ENCODE measurements at regions not wholly inside any gene's neighbourhood (a gene's known extent, or its start where the extent isn't known, plus 50 kb on each side); places are given as distances from the start of the nearest gene placed in this dataset.

DNA sequence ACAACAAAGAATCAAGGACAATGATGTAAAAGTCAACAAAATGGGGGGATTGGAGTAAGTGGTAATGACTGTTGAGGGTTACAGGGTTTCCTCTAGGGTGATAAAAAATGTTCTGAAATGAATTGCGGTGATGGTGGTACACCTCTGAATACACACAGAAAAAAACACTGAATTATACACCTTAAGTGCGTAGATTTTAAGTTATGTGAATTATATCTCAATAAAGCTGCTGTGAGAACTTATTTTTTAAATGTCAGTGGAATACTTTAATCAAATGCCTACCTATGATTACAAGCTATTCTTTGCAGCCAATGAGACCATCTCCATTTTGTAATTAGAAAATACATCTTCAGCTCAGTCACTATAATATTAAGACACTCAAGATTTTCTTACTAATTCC is 53.5 kb downstream of the ZNF608 start:
- no peak for DNase-seq
- H3K27me3 Mint-ChIP-seq (ENCODE audit: low read depth in 3 of 3), result peaks cover 2 to 5% (median 4%) of the 10 kb centered on the region in 3 donors
- no peaks in the 10 kb centered on the region for H3K36me3 Mint-ChIP-seq
- H3K9me3 Mint-ChIP-seq, result no peaks in the 10 kb centered on the region
- no peak overlapping the region for H3K27ac Mint-ChIP-seq
- no peaks in the 10 kb centered on the region for H3K4me1 Mint-ChIP-seq
- no peak overlapping the region for H3K4me3 Mint-ChIP-seq

DNA sequence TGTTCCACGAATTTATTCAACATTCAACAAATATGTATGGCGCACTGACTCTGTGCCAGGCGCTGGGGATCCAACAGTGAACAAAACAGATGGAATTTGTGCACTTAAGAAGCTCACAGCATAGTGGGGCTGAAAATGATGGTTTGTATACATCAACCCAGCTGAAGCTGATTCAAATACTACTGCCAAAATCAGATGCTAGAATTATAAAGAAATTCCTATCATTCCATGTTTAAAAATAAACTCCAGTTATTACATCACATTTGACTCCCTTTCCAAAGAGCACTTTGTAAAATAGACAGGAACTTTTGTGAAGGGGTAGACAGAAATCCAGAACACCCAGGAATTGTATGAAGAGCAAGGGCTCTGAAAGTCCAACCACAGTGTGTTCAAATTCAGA is 54.1 kb downstream of the ZNF608 start:
- no peaks in the 10 kb centered on the region for H3K4me1 Mint-ChIP-seq
- peaks cover 2 to 5% (median 2%) of the 10 kb centered on the region in 3 donors for H3K27me3 Mint-ChIP-seq (ENCODE audit: low read depth in 3 of 3)
- no peak overlapping the region for H3K4me3 Mint-ChIP-seq
- no peaks in the 10 kb centered on the region for H3K9me3 Mint-ChIP-seq
- no peaks in the 10 kb centered on the region for H3K36me3 Mint-ChIP-seq
- DNase-seq, result no peak
- no peak overlapping the region for H3K27ac Mint-ChIP-seq

DNA sequence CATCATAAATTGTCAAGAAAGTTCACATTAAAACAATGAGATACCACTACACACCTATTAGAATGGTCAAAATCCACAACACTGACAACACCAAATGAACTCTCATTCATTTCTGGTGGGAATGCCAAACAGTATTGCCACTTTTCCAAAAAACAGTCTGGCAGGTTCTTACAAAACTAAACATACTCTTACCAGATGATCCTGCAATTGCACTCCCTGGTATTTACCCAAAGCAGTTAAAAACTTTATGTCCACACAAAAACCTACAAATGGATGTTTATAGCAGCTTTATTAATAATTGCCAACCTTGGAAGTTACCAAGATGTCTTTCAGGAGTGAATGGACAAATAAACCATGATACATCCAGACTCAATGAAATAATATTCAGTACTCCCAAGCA is 56.8 kb downstream of the ZNF608 start:
- no peaks in the 10 kb centered on the region for H3K9me3 Mint-ChIP-seq
- no peak for DNase-seq
- no peak overlapping the region for H3K27ac Mint-ChIP-seq
- H3K4me3 Mint-ChIP-seq, result no peak overlapping the region
- no peaks in the 10 kb centered on the region for H3K4me1 Mint-ChIP-seq
- no peaks in the 10 kb centered on the region for H3K36me3 Mint-ChIP-seq
- peaks cover 2% of the 10 kb centered on the region in 3 donors for H3K27me3 Mint-ChIP-seq (ENCODE audit: low read depth in 3 of 3)

DNA sequence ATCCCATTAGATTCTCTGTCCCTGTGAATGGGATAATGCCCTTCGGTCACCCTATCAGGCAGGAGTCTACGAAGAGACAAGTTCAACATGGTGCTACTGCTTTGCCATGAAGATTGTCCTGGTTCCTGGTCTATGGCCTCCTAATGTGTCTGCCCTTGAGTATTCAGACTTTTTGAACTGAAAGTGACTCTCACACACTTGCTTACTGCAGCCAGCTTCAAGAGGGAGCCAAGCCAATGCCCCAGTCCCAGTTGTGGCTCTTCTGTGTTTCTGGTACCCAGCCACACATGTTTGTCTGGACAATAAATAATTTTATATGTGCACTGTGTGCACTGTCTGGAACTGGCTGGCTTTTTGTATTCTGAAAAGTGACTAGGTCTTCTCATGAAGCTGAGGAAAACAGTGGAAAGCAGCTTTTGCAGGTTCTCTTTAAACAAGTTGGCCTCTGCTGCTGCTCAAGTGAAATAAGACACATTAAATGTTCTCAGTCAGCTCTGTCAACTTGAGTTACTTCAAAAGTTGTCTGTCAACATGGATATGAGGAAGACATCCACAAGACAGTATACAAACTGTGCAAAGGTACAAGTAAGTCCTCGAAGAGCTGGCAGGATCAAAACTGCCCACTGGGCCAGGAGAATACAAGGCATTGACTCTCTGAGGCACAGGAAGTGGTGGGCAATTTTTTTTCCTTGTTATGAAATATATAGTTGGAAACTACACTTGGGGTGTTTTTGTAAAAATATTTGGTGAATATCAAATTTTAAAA is 60.0 kb downstream of the ZNF608 start:
- Mint-ChIP-seq H3K27me3 (ENCODE audit: low read depth in 3 of 3) (peaks cover 0 to 8% (median 4%) of the 10 kb centered on the region in 3 donors), H3K36me3 (no peaks in the 10 kb centered on the region), H3K27ac (no peak overlapping the region), H3K9me3 (no peaks in the 10 kb centered on the region), H3K4me3 (no peak overlapping the region), H3K4me1 (no peaks in the 10 kb centered on the region)
- DNase-seq, result no peak

DNA sequence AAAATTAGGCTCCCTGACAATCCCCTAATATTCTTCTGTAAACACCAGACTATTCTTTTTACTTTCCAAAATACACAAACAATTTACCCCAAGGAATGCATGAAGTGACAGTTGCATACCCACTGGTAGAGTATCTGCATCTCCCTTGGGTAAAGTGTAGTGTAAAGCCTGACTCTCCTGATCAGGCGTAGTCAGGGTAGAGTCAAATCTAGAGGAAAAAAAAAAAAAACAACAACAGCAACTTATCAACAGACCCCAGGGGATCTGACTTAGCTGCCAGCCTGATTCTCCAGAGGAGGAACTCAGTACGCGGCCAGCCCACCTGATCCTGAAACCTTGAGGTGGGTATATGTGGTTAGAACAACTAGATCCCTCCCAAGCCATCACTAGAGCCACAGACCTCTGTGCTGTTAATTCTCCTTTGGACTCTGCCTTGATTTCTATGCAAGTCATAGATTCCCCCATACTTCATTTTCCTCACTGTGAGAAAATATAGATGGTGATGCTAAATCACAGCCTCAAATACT is 61.0 kb downstream of the ZNF608 start:
- no peak for DNase-seq
- Mint-ChIP-seq H3K9me3 (no peaks in the 10 kb centered on the region), H3K36me3 (no peaks in the 10 kb centered on the region), H3K27me3 (ENCODE audit: low read depth in 3 of 3) (peaks cover 0 to 8% (median 3%) of the 10 kb centered on the region in 3 donors), H3K4me1 (no peaks in the 10 kb centered on the region), H3K4me3 (no peak overlapping the region), H3K27ac (no peak overlapping the region)

DNA sequence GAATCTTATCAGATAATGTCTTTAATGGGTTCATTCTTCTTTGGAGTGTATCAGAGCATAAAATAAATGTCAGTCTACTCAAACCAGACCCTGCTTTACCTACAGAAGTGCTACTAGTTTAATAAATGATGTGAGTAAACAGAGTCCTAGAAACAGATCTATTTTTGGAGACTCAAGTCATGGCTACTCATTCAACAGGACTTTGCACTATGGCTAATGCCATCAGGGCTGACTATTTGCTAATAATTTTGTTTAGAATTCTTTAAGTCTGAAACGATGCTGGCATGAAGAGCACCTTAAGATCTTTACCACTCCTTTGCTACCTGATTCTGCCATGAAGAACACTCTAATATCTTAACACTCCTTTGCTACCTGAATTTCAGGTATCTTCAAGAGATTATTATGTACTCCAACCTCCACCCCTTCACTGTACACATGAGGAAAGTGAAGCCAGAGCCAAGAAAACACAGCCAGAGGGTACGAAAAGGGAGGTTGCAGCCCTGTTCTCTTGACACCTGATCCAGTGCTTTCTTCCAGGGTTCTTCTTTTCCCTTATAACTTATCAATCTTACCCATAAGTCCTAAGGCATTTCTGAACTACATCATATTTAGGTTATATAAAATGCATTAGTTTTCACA is 62.4 kb downstream of the ZNF608 start:
- Mint-ChIP-seq H3K9me3 (no peaks in the 10 kb centered on the region), H3K36me3 (no peaks in the 10 kb centered on the region), H3K27me3 (ENCODE audit: low read depth in 3 of 3) (peaks cover 2 to 8% (median 2%) of the 10 kb centered on the region in 3 donors), H3K4me1 (no peaks in the 10 kb centered on the region), H3K27ac (no peak overlapping the region), H3K4me3 (no peak overlapping the region)
- DNase-seq, result no peak

DNA sequence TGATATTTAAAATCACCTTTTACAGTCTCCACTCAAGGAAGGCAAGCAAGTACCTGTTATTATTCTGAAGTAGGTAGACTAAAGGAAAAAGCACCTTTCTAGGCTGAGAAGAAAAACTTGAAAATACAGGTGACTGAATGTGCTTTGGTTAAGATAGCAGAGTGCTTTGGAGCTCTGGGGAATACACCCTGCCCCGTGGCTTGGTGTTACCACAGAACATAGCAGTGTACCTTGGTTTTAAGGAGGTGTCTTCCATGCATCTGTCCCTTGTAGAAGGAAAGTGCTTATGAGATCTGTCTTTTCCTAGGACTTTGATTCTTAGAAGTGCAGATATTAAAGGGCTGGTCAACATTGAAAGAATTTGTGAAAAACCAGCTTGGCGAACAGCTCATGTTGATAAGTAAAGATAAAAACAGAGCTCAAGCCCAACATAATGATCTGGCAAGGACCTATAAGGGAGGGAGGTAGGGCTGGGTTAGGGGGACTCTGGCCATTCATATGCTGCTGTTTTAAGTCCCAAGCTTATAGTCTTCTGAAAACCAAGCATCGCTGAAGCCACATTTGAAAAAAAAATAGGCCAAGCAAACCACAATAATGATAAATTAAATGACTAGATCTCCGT is 66.8 kb downstream of the ZNF608 start:
- peaks cover 4 to 12% (median 9%) of the 10 kb centered on the region in 3 donors for H3K27me3 Mint-ChIP-seq (ENCODE audit: low read depth in 3 of 3)
- no peaks in the 10 kb centered on the region for H3K4me1 Mint-ChIP-seq
- H3K36me3 Mint-ChIP-seq, result no peaks in the 10 kb centered on the region
- H3K4me3 Mint-ChIP-seq, result no peak overlapping the region
- H3K27ac Mint-ChIP-seq, result no peak overlapping the region
- no peak for DNase-seq
- no peaks in the 10 kb centered on the region for H3K9me3 Mint-ChIP-seq

DNA sequence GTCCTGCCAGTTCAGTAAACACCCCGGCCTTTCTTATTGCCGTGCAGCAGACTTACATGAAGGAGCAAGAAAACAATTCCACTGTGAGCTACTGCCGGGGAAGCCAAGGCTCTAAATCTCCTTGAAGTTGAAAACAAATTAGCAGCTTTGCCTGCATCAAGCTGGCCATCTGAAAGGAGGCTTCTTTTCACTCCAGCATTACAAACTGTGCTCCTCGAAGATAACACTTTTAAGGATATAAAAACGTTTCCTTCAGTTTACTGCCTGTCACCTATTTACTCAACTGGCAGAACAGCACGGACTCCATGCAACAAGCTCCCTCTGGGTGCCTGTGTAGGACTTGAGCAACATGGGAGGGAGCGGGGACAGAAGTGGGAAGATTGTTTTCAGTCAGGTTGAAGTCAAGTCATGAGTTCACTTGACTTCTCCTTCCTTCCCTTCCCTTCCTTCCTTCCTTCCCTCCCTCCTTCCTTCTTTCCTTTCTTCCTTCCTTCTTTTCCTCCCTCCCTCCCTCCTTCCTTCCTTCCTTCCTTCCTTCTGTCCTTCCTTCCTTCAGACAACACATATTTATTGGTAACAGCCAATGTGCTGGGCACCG is 67.4 kb downstream of the ZNF608 start:
- H3K9me3 Mint-ChIP-seq, result no peaks in the 10 kb centered on the region
- no peak for DNase-seq
- H3K4me3 Mint-ChIP-seq, result no peak overlapping the region
- no peaks in the 10 kb centered on the region for H3K4me1 Mint-ChIP-seq
- no peak overlapping the region for H3K27ac Mint-ChIP-seq
- no peaks in the 10 kb centered on the region for H3K36me3 Mint-ChIP-seq
- peaks cover 4 to 12% (median 9%) of the 10 kb centered on the region in 3 donors for H3K27me3 Mint-ChIP-seq (ENCODE audit: low read depth in 3 of 3)

DNA sequence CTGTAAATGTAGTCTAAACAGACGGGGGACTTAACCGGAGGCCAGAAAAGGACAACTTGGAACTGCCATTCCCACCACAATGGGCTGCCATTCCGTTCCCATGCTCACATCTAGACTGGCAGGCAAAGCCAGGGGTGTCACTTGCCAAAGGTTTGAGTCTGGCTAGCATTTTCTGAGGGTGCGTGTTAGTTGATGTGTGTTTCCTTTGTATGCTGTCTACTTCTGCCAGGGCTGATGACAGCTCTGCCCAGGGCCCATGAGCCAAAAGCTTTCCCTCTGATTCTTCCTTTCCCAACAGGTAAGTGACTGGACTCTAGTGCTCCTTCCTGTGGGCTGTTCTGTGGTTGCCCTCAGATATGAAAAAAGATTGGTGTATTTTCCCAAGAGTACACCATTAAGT is 68.0 kb downstream of the ZNF608 start:
- no peak for DNase-seq
- peaks cover 4 to 12% (median 9%) of the 10 kb centered on the region in 3 donors for H3K27me3 Mint-ChIP-seq (ENCODE audit: low read depth in 3 of 3)
- H3K36me3 Mint-ChIP-seq, result no peaks in the 10 kb centered on the region
- H3K4me3 Mint-ChIP-seq, result no peak overlapping the region
- H3K4me1 Mint-ChIP-seq, result no peaks in the 10 kb centered on the region
- no peaks in the 10 kb centered on the region for H3K9me3 Mint-ChIP-seq
- no peak overlapping the region for H3K27ac Mint-ChIP-seq

DNA sequence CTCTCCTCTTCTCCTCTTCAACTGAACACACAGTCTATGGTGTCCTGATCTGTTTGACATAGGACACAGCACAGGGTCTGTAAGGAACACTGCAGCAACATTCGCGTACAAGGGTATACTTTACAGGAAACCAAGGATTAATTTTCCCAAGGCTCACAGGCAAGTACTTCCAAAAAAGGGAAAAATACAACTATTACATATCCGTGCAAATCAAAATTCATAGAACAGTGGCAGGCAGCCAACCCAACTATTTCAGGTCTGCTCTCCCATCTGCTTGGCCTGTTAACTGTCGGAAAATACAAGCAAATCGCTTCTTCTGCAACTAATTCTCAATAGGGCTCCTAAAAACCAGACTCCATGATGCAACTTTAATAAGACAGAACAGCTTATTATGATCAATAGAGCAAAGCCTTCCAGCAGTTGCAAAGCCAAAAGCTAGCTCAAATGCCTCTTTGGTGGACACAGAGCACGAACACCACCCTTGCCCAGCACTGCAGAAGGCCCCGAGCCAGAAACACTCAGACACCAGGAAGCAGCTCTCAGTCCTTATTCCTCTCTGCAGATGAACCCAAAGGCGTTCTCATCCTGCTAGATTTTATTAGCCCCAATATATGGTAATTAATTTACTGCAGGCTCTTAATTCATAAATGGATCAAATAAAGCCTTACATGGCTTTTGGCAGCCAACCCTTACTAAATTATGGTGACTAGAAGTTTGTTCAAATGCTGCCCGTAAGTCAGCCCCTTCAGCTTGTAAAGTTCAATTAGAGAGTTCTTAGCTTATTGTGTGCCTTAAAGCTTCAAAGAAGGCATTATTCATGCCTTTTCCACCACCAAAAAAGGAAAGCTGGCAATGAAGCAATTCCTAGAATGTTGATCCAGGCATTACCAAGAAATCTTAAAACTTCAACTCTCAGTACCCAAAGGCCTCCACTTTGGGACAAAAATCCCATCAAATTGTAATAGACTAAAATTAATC is 68.8 kb downstream of the ZNF608 start:
- Mint-ChIP-seq H3K4me1 (no peaks in the 10 kb centered on the region), H3K9me3 (no peaks in the 10 kb centered on the region), H3K27me3 (ENCODE audit: low read depth in 3 of 3) (peaks cover 4 to 12% (median 8%) of the 10 kb centered on the region in 3 donors), H3K36me3 (no peaks in the 10 kb centered on the region), H3K27ac (no peak overlapping the region), H3K4me3 (no peak overlapping the region)
- DNase-seq, result no peak

DNA sequence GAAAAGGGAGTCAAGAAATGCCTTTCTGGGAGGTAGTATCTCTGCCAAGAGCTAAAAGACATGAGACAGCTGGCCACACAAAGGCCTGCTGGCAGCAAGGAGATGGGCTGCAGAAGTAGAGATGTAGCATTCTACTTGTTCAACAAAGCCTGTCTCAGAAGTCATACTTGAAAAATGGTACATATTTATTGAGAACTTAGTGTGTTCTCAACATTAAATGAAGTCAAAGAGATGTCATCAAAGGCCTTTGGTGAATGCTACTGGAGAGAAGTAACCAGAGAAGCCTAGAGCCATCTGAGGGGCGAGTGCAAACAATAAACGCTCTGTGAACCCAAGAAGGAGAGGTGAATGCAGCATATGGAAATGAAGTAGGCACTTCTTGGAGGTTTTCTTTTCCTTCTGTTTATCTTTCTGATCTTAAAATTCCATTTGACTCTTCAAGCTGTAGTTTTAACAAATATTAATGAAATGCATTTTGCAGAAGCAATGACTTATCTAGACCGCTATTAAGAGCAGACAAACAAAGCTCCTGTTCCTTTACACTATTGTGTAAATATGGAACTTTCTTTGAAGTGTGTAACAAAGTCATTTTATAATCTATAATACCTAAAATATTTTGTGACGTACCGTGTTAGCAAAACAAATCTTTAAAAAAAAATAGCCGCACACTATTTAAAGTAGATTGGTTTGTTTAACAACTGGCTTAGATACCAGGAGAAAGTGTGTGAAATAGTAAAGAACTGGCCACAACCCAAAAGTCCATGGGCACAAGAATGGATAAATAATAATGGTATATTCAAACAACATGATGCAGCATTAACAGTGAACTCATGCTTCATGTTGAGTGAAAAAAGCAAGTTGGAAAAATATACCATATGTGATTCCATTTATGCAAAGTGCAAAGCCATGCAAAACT is 70.2 kb downstream of the ZNF608 start:
- Mint-ChIP-seq H3K4me1 (no peaks in the 10 kb centered on the region), H3K27ac (no peak overlapping the region), H3K27me3 (ENCODE audit: low read depth in 3 of 3) (peaks cover 2 to 13% (median 6%) of the 10 kb centered on the region in 3 donors), H3K9me3 (no peaks in the 10 kb centered on the region), H3K36me3 (no peaks in the 10 kb centered on the region), H3K4me3 (no peak overlapping the region)
- DNase-seq, result no peak

DNA sequence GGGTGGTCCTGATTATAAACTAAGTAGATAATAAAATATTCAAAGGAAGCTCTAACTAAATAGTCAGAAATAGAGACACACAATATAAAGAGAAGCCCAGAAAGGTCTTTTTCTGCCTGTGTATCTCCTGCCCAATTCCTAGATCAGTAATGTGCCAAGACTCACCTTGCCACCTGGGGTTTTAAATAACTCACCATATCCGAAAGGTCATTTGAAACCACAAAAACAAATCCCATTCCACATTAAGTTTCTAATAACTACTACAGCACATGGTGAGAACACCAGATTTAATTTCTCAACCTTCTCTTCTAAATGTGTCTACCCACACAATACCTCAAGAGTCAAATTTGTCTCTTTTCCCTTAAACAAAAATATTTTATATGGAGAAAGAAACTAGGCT is 75.2 kb downstream of the ZNF608 start:
- no peak overlapping the region for H3K27ac Mint-ChIP-seq
- H3K36me3 Mint-ChIP-seq, result peaks cover 0 to 3% (median 0%) of the 10 kb centered on the region in 3 donors
- peaks cover 4 to 5% (median 4%) of the 10 kb centered on the region in 3 donors for H3K27me3 Mint-ChIP-seq (ENCODE audit: low read depth in 3 of 3)
- H3K9me3 Mint-ChIP-seq, result no peaks in the 10 kb centered on the region
- DNase-seq, result no peak
- no peak overlapping the region for H3K4me3 Mint-ChIP-seq
- no peaks in the 10 kb centered on the region for H3K4me1 Mint-ChIP-seq

All from immature natural killer cell (primary cell).